Immature natural killer cell (primary cell): ENCODE measurements at regions not wholly inside any gene's neighbourhood (a gene's known extent, or its start where the extent isn't known, plus 50 kb on each side); places are given as distances from the start of the nearest gene placed in this dataset.
"Not testable (repeated sequence)": the region's sequence is repeated elsewhere in the genome, so short reads cannot be mapped to it uniquely, and the experiment has no call there.

Experiments
- DNase-seq, 3 donors: peaks; one replicate each; pipeline ENCODE4 v3.0.0; 2022; ENCODE audit warnings: mixed read lengths in 1 of 3
- H3K27ac Mint-ChIP-seq, 6 donors: one replicate each; pipeline ENCODE4 v1.8.0; 2020; ENCODE audit warnings: mixed read lengths in 6 of 6, mild to moderate bottlenecking in 5 of 6, inconsistent platforms in 4 of 6, moderate library complexity in 3 of 6
- H3K27me3 Mint-ChIP-seq, 3 donors: one replicate each; pipeline ENCODE4 v1.8.0; 2020 to 2021; ENCODE audit warnings: low read depth in 3 of 3, mild to moderate bottlenecking in 3 of 3, mixed read lengths in 3 of 3, moderate library complexity in 3 of 3, inconsistent platforms in 1 of 3
- H3K36me3 Mint-ChIP-seq, 3 donors: one replicate each; pipeline ENCODE4 v1.8.0; 2020; ENCODE audit warnings: mixed read lengths in 3 of 3, inconsistent platforms in 2 of 3, mild to moderate bottlenecking in 2 of 3
- H3K4me1 Mint-ChIP-seq, 2 donors: one replicate each; pipeline ENCODE4 v1.8.0; 2020; ENCODE audit warnings: inconsistent platforms in 2 of 2, mild to moderate bottlenecking in 2 of 2, mixed read lengths in 2 of 2, moderate library complexity in 1 of 2
- H3K4me3 Mint-ChIP-seq, 5 donors: one replicate each; pipeline ENCODE4 v1.8.0; 2020; ENCODE audit warnings: mild to moderate bottlenecking in 5 of 5, mixed read lengths in 5 of 5, inconsistent platforms in 3 of 5, moderate library complexity in 3 of 5
- H3K9me3 Mint-ChIP-seq, 6 donors: one replicate each; pipeline ENCODE4 v1.8.0; 2020; ENCODE audit warnings: mild to moderate bottlenecking in 6 of 6, mixed read lengths in 6 of 6, inconsistent platforms in 4 of 6, moderate library complexity in 3 of 6

DNA sequence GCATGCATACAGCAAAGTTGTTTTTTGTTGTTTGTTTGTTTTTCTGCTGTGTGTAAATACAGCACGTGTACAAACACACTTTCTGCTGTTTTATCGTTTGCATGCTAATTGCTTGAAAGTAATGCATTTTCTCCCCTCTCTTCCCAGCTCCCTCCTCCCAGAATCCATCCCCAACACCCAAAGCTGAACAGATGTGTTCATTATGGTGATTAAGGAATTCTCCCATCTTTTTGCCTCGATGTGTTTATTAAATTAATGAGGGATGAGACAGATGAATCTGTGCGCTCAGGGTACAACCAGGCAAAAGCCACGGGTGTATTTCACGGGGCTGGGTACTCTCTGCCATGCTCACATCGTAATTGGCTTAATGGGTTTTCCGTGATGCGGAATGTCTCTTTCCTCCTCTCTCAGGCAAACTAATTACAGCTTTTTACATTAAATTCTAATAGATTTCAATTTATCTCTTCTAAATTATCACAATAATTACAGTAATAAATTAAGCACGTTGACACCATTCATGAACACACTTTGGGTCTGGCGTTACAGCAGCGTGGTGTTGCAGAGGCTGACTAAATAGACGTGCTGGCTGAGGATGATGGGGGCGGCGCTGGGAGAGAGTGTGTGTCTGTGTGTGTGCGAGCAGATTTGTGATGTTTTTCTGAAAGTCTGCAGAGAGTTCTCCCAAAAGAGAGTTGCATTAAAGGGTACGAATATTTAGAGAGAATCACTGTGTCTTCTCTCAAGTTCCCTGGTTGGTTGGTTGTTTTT is 117.7 kb downstream of the CRLF2 start:
- Mint-ChIP-seq H3K27me3 (peaks cover 0 to 13% (median 5%) of the 10 kb centered on the region in 3 donors), H3K27ac (no peak overlapping the region), H3K9me3 (peaks cover 4 to 8% (median 7%) of the 10 kb centered on the region in 6 donors), H3K4me3 (no peak overlapping the region), H3K4me1 (no peaks in the 10 kb centered on the region), H3K36me3 (no peaks in the 10 kb centered on the region)
- no peak for DNase-seq

DNA sequence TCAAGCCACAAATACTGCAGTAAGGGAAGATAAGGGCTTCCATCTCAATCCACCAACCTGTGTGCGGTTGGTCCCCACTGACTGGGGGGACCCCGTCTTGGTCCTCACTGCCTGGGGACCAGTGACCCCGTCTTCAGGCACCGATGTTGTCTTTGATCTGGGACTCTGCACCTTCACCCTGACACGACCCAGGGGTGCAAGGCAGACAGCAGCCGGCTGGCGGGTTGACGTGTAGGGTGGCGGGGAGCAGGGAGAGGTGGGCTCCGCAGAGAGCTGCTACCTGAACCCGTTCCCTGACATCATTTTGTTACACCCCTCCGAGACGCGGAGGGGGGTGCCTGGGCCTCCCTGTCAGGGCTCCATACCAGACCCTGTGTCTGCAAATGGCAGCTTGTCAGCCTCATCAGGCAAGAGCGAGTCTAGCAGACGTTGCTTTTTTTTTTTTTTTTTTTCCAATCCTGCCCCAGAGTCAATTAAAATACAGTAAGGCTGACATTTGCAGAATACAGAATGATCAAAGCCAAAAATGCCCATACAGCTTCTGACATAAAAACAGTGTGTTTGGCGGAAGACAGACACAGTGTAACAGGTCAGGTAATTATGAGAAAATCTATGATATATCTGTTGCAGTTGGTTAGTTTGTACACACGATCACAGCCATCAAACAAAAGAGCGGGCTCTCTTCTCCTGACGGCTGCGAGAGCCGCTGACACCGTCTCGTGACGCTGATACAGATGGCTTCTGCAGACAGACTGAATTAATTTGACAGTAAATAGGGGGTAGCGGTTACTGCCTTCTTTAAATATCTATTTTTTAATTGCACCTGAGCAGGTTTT is 118.6 kb downstream of the CRLF2 start:
- Mint-ChIP-seq H3K4me3 (no peak overlapping the region), H3K27me3 (peaks cover 0 to 11% (median 4%) of the 10 kb centered on the region in 3 donors), H3K9me3 (peaks cover 6 to 8% (median 7%) of the 10 kb centered on the region in 6 donors), H3K36me3 (no peaks in the 10 kb centered on the region), H3K27ac (no peak overlapping the region), H3K4me1 (no peaks in the 10 kb centered on the region)
- no peak for DNase-seq

DNA sequence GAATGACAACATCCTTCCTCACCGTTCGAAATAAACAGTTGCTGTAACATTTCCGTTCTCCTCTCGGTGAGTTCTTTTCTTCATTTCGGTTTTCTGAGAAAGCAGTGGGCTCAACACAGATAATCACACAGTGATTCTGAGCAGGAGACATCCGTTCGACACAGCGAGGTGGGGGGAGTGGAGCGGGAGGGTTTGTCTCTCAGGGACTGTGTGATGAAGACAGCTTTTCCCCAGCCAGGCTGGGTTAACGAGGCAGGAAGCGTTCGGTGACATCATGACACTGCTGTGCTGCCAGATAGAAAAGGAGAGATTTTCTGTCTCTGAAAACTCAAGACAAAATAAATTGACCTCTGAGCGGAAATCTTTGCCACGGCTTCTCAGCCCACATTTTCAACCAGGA is 119.3 kb downstream of the CRLF2 start:
- H3K36me3 Mint-ChIP-seq: no peaks in the 10 kb centered on the region
- H3K9me3 Mint-ChIP-seq: peaks cover 4 to 8% (median 7%) of the 10 kb centered on the region in 6 donors
- H3K27ac Mint-ChIP-seq: no peak overlapping the region
- H3K4me1 Mint-ChIP-seq: no peaks in the 10 kb centered on the region
- peak overlapping the region in 2 of 5 donors; percentile 47 to 64 for H3K4me3 Mint-ChIP-seq
- no peak for DNase-seq
- H3K27me3 Mint-ChIP-seq: peaks cover 0 to 6% (median 3%) of the 10 kb centered on the region in 3 donors

DNA sequence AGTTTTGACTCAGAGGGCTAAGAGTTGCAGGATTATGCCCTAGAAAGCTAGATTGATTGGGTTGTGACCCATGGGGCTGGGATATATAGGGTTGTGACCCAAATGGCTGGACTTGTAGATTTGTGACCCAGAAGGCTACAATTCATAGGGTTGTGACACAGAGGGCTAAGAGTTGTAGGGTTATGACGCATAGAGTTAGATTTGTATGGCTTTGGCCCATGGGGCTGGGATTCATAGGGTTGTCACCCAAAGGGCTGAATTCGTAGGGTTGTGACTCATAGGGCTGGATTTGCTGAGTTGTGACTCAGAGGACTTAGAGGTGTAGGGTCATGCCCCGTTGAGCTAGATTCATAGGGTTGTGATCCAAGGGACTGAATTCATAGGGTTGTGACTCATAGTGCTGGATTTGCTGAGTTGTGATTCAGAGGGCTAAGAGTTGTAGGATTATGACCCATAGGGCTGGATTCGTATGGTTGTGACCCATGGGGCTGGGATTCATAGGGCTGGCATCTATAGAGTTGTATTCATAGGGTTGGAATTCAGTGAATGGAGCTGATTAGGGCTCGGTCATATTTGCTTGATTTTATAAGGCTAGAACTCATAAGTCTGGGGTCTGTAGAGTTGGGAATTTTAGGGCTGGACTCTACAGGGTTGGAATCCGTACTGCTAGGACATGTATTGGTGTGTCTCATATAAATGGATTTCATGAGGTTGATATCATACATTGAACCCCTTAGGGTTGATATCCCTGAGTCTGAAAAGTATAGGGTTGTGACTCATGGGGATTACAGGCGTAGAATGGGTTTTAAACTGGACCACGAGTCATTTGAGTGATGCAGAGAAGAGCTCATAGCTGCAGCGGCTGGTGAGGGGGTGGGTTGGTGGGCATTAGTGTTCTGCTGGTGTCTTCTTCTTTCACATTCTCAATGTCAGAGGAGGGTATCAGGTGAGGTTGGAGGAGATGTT is 125.7 kb downstream of the CRLF2 start:
- no peaks in the 10 kb centered on the region for H3K36me3 Mint-ChIP-seq
- peaks cover 0 to 13% (median 3%) of the 10 kb centered on the region in 6 donors for H3K9me3 Mint-ChIP-seq
- H3K4me3 Mint-ChIP-seq: no peak overlapping the region
- DNase-seq: no peak
- H3K4me1 Mint-ChIP-seq: no peaks in the 10 kb centered on the region
- peaks cover 4 to 8% (median 7%) of the 10 kb centered on the region in 3 donors for H3K27me3 Mint-ChIP-seq
- no peak overlapping the region for H3K27ac Mint-ChIP-seq

DNA sequence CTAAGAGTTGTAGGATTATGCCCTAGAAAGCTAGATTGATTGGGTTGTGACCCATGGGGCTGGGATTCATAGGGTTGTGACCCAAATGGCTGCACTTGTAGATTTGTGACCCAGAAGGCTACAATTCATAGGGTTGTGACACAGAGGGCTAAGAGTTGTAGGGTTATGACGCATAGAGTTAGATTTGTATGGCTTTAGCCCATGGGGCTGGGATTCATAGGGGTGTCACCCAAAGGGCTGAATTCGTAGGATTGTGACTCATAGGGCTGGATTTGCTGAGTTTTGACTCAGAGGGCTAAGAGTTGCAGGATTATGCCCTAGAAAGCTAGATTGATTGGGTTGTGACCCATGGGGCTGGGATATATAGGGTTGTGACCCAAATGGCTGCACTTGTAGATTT is 126.6 kb downstream of the CRLF2 start:
- not testable (repeated sequence) for H3K27ac Mint-ChIP-seq, DNase-seq, H3K36me3 Mint-ChIP-seq, H3K4me1 Mint-ChIP-seq, H3K27me3 Mint-ChIP-seq, H3K4me3 Mint-ChIP-seq
- H3K9me3 Mint-ChIP-seq: peaks cover 0 to 13% (median 3%) of the 10 kb centered on the region in 6 donors

DNA sequence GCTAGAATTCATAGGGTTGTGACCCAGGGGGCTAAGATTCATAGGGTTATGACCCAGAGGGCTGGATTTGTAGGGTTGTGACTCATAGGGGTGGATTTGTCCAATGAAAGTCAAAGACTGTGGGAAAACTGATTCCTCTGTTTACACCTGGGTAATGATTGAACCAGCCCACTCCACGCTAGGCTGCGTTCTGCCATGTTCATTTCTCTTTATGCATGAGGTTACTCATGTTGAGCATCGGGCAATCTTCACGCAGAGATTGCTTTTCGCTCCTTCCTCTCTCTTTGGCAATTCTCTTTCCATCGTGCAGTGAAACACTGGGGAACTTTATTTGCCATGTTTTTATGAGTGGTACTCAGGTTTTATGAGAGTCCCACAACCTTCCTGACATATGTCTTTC is 127.8 kb downstream of the CRLF2 start:
- Mint-ChIP-seq H3K4me1 (no peaks in the 10 kb centered on the region), H3K4me3 (no peak overlapping the region), H3K9me3 (peaks cover 0 to 13% (median 3%) of the 10 kb centered on the region in 6 donors), H3K36me3 (no peaks in the 10 kb centered on the region), H3K27me3 (peaks cover 4 to 8% (median 7%) of the 10 kb centered on the region in 3 donors), H3K27ac (no peak overlapping the region)
- DNase-seq: no peak

DNA sequence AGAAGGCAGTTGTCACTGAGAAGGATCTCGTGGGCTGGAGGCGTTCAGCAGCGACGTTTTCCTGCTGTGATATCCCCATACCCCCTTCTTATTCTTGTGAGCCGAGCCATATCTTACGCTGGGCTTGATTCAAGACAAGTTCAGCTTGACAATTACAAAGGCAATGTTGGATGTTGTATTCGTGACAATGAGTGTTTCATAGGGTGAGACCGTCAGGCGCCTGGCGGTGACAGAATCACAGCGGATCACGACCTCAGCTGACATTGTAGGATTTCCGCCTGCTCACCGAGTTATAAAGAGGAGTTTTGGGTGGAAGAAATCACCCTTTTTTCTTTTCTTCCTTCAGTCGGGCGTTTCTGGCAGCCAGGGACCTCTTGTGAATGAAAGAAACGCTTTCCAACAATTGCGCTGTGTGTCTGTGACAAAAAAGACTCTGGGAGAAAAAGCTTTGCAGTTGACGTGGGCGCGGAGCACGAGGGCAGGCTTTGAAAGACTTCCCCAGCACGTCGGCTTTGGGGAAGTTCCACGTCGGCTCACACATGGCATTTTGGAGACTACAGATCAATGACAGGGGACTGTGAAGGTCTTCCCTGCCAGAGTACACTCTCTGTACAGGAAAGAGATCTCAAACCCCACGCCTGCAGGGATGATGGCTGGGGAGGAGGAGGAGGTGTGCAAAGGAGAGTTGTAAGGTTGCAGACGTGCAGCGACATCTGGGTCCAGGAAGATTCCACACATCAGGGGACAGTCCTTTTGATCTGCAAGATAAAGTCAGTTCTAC is 135.4 kb downstream of the CRLF2 start:
- Mint-ChIP-seq H3K36me3 (peaks cover 0 to 7% (median 5%) of the 10 kb centered on the region in 3 donors), H3K4me1 (no peaks in the 10 kb centered on the region), H3K27ac (peak overlapping the region in 1 of 6 donors; percentile 19), H3K4me3 (no peak overlapping the region), H3K9me3 (peaks cover 0 to 16% (median 3%) of the 10 kb centered on the region in 6 donors), H3K27me3 (peaks cover 20 to 40% (median 29%) of the 10 kb centered on the region in 3 donors)
- DNase-seq: no peak

DNA sequence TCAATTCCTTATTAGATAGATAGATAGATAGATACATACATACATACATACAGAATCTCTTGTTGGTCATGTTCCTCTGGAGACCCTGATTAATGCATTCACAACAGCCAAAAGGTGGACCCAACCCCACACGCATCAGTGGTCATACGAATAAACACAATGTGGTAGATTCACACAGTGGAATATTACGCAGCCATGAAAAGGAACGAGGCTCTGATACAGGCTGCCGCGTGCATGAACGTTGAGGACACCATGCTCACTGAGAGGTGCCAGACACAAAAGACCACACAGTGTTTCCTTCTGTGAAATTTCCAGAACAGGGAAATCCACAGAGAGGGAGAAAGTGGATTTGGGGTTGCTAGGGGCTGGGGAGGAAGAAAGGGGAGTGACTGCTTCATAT is 136.7 kb downstream of the CRLF2 start:
- H3K27me3 Mint-ChIP-seq: peaks cover 24 to 48% (median 32%) of the 10 kb centered on the region in 3 donors
- H3K36me3 Mint-ChIP-seq: peaks cover 0 to 7% (median 5%) of the 10 kb centered on the region in 3 donors
- peak overlapping the region in 2 of 6 donors; percentile 80 to 88 for H3K27ac Mint-ChIP-seq
- peak overlapping the region in 2 of 5 donors; percentile 46 to 81 for H3K4me3 Mint-ChIP-seq
- DNase-seq: no peak
- no peaks in the 10 kb centered on the region for H3K4me1 Mint-ChIP-seq
- peaks cover 0 to 16% (median 3%) of the 10 kb centered on the region in 6 donors for H3K9me3 Mint-ChIP-seq

DNA sequence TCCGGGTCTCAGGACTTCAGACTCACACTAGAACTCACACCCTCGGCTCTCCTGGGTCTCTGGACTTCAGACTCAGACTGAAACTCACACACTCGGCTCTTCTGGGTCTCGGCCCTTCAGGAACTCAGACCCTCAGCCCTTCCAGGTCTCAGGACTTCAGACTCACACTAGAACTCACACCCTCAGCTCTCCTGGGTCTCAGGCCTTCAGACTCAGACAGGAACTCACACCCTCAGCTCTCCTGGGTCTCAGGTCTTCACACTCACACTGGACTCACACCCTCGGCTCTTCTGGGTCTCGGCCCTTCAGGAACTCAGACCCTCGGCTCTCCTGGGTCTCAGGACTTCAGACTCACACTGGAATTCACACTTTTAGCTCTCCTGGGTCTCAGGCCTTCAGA is 137.3 kb downstream of the CRLF2 start:
- no peak for DNase-seq
- Mint-ChIP-seq H3K27me3 (peaks cover 24 to 52% (median 32%) of the 10 kb centered on the region in 3 donors), H3K4me3 (peak overlapping the region in 3 of 5 donors; percentile 15 to 81 (median 46)), H3K27ac (peak overlapping the region in 2 of 6 donors; percentile 80 to 88), H3K9me3 (peaks cover 0 to 16% (median 3%) of the 10 kb centered on the region in 6 donors), H3K36me3 (peaks cover 0 to 7% (median 5%) of the 10 kb centered on the region in 3 donors), H3K4me1 (no peaks in the 10 kb centered on the region)

DNA sequence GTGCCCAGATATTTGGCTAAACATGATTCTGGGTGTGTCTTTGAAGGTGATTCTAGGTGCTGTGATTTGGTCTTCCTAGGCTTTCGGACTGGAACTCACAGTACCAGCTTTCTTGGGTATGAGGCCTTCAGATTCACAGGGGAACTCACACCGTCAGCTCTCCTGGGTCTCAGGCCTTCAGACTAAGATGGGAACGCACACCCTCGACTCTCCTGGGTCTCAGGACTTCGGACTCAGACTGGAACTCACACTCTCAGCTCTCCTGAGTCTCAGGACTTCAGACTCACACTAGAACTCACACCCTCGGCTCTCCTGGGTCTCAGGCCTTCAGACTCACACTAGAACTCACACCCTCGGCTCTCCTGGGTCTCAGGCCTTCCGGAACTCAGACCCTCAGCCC is 137.7 kb downstream of the CRLF2 start:
- Mint-ChIP-seq H3K9me3 (peaks cover 0 to 16% (median 3%) of the 10 kb centered on the region in 6 donors), H3K4me1 (no peaks in the 10 kb centered on the region), H3K27me3 (peaks cover 24 to 52% (median 32%) of the 10 kb centered on the region in 3 donors), H3K4me3 (peak overlapping the region in 3 of 5 donors; percentile 54 to 81 (median 71)), H3K27ac (peak overlapping the region in 3 of 6 donors; percentile 79 to 95 (median 88)), H3K36me3 (peaks cover 0 to 7% (median 5%) of the 10 kb centered on the region in 3 donors)
- DNase-seq: no peak

DNA sequence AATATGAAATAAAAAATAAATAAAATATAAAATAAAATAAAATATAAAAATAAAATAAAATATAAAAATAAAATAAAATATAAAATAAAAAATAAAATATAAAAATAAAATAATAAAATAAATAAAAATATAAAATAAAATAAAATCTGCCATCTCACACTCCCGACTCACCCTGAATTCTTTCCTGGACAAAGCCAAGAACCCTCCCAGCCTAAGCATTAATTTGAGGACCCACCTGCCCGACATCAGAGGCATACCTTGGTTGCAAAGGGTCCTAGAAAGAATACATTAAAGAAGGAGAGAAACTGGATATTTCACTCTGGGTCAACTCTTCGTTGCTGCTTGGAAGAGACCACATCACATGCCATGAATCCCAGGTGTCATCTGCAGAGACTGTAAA is 138.3 kb downstream of the CRLF2 start:
- H3K36me3 Mint-ChIP-seq: peaks cover 0 to 7% (median 5%) of the 10 kb centered on the region in 3 donors
- H3K4me3 Mint-ChIP-seq: peak overlapping the region in 4 of 5 donors; percentile 51 to 81 (median 62)
- no peak for DNase-seq
- H3K4me1 Mint-ChIP-seq: no peaks in the 10 kb centered on the region
- peaks cover 24 to 52% (median 32%) of the 10 kb centered on the region in 3 donors for H3K27me3 Mint-ChIP-seq
- H3K9me3 Mint-ChIP-seq: peaks cover 0 to 16% (median 3%) of the 10 kb centered on the region in 6 donors
- H3K27ac Mint-ChIP-seq: peak overlapping the region in 5 of 6 donors; percentile 49 to 95 (median 79)

DNA sequence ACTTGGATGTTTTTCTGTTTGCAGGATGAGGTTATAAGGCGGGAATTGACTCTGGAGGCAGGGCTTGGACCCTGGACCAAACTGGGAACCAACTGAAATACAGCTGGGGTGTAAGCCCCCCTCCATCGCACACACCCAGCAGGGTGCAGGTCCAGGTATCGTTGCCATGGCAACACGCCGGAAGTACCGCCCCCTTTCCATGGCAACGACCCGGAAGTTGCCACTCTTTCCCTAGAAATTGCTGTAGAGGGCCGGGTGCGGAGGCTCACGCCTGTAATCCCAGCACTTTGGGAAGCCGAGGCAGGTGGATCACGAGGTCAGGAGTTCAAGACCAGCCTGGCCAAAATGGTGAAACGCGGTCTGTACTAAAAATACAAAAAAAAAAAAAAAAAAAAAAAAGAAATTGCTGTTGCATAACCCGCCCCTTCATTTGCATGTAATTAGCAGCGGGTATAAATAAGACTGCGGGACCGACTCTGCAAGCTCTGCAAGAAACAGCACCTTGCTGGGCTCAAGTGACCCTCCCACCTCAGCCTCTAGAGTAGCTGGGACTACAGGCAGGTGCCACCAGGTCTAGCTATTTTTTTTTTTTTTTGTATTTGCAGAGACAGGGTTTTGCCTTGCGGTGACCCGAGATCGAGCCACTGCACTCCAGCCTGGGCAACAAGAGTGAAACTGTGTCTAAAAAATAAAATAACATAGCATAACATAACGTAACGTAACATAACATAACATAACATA is 139.6 kb downstream of the CRLF2 start:
- peaks cover 24 to 55% (median 32%) of the 10 kb centered on the region in 3 donors for H3K27me3 Mint-ChIP-seq
- peaks cover 0 to 16% (median 3%) of the 10 kb centered on the region in 6 donors for H3K9me3 Mint-ChIP-seq
- H3K27ac Mint-ChIP-seq: peak overlapping the region in 2 of 6 donors; percentile 45 to 59
- peak overlapping the region in 2 of 5 donors; percentile 15 to 17 for H3K4me3 Mint-ChIP-seq
- DNase-seq: no peak
- peaks cover 0 to 7% (median 5%) of the 10 kb centered on the region in 3 donors for H3K36me3 Mint-ChIP-seq
- H3K4me1 Mint-ChIP-seq: no peaks in the 10 kb centered on the region
